Endothelial cell of hepatic sinusoid (primary cell): ENCODE measurements at regions not wholly inside any gene's neighbourhood (a gene's known extent, or its start where the extent isn't known, plus 50 kb on each side); places are given as distances from the start of the nearest gene placed in this dataset.
"Not testable (repeated sequence)": the region's sequence is repeated elsewhere in the genome, so short reads cannot be mapped to it uniquely, and the experiment has no call there.

ENCODE experiments used
- in situ Hi-C: cut with HindIII; loops from 2 replicates; pipeline ENCODE4 v1.10.0; 2017; ENCODE audit warnings: low sequenced_read_pairs

DNA sequence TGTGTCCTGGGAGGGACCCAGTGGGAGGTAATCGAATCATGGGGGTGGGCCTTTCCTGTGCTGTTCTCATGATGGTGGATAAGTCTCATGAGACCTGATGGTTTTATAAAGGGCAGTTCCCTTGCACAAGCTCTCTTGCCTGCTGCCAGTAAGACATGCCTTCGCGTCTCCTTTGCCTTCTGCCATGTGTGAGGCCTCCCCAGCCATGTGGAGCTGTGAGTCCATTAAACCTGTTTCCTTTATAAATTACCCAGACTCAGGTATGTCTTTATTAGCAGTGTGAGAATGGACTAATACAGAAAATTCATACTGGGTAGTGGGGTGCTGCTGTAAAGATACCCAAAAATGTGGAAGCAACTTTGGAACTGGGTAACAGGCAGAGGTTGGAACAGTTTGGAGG, 300.0 kb upstream of the ZFP42 start:
- in situ Hi-C loops: not testable (repeated sequence)

DNA sequence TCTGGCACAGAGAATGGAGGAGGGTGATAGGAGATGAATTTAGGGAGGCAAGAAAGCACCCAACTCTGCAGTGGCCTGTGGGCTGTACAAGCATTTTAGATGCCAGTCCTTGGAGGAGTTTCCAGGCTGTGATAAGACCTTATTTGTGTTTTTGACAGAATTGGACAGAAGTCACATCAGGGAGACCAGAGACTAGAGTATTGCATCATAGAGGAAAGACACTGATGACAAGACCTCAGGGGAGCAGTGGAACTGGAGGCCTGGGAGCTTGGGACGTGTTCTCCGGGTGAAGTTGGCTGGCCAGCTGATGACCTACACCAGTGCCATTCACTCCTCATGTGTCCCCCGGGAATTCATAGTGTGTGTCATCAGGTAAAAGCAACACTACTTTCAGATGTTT, 284.0 kb upstream of the ZFP42 start:
- in situ Hi-C loops: no loop called here

DNA sequence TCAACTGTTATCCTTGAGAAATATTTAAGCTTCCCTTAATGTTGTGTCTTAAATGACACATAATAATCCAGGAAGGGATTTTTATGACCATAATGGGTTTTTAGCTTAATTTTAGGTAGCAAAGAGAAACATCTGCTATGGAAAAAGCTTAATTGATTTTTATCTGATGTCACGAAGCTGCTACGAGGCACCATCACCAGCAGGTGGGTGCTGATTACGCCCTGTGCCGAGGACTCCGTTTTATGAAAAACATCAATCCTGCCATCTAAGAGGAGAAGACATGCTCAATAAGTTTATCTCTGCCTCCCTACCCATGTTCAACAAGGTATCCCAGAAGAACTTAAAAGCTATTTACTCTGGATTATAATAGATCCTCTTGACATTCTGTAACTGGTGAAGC, 280.6 kb upstream of the ZFP42 start:
- in situ Hi-C loops: no loop called here

DNA sequence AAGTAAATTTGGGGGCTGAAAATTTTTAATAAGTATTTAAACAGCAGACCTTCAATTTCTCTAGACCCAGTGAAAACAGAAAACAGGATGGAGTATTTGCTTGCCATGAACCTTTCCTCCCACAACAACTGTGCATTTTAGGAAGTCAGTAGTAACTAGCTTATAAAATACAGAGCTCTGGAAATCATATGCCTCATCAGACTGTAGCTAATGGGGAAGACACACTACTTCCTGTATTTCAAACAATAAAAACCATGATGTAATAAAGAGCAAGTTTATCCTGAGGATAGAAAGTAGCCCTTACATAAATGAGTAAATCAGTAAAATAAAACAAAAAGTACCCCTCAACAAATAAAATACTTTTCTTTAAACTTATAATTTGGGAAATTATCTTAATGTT, 280.1 kb upstream of the ZFP42 start:
- in situ Hi-C loops: no loop called here

DNA sequence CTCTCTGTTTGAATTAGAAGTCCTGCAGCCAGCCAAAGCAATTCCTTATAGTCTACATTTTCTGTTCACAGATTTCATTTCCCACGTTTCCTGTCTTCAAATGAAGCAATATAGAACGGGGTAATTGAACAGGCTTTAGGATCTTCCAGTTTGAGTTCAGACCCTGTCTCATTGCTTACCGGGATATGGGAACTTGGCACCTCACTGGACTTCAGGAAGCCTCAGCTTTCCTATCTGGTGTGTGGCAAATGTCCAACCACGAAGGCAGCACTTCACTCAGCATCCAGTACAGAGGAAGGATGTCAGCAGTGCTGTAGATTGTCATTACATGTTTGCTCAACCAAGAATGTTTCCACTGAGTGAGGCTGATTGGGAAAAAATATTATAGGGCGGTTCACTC, 271.1 kb upstream of the ZFP42 start:
- in situ Hi-C loops: no loop called here

DNA sequence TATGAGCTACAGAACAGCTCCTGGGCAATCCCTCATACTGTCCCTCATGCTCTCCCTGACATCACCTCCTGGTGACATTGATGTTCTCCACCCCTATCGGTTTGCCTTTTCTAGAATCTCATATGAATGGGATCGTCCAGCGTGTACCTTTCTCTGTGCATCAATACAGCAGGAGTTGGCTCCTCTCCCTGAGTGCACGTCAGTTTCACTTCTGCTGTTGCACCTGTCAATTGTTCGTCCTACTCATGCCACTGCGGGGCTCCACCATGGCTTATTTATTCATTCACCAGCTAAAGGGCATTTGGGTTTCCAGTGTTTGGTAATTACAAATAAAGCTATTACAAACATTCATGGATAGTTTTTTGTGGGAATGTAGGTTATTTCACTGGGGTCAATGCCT, 269.1 kb upstream of the ZFP42 start:
- in situ Hi-C loops: no loop called here

DNA sequence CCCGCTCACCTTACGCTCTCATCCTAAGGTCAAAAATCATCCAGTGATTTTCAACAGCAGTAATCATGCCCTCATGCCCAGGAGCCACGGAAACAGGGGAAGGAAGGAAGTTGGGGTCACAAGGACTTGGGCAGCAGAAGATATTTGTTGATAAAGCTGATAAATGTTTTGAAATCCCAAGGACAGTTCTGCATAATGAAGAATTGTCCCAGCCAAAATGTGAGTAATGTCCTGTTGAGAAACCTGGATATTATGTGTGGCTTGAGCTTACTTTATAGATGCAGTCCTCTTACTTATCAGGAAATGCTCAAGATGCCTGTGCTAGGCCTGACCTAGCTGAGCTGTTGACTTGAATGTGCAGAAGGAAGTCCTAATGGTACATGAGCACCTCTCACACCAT, 263.0 kb upstream of the ZFP42 start:
- in situ Hi-C loops: no loop called here

DNA sequence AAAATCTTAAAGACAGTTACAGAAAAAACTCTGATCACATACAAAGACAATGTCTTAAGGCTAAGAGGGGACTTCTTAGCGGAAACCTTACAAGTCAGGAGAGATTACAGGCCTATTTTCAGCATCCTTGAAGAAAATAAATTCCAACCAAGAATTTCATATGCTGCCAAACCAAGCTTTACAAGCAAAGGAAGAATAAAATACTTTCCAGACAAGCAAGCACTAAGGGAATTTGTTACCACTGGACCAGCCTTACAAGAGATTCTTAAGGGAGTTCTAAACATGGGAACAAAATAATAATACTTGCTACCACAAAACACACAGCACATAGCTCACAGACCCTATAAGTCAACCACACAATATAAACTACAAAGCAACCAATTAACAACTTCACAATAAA, 255.8 kb upstream of the ZFP42 start:
- in situ Hi-C loops: loop anchor here (5.0 kb wide), 1 partner anchor 43 kb away; no protein-coding TSS in a partner anchor

DNA sequence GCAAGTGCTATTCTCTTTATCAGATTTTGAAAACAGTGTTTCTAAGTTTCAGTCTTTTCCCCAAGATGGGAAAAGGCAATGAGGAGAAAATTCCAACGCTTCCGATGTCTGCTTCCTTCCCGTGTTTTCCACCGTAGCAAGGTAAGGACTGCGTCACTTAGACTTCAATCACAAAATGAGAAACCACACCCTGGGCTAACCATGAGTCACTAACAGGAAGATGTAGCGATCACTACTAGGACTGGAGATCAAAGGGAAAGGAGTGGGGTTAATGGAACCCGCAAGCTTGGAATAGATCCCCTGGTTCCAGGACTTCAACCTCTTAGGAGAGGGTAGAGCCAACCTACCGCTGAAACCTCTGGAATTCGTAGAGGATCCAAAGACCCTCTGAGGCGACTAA, 250.7 kb upstream of the ZFP42 start:
- in situ Hi-C loops: no loop called here

DNA sequence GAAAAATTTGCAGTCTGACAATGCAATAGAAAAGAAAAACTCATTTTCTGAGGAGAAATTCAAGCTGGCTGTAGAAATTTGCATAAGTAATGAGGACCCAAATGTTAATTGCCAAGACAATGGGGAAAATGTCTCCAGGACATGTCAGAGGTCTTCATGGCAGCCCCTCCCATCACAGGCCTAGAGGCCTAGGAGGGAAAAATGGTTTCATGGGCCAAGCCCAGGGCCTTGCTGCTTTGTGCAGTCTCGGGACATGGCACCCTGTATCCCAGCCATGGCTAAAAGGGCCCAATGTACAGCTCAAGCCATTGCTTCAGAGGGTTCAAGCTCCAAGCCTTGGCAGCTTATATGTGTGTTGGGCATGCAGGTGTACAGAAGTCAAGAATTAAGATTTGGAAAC, 244.9 kb upstream of the ZFP42 start:
- in situ Hi-C loops: not testable (repeated sequence)

DNA sequence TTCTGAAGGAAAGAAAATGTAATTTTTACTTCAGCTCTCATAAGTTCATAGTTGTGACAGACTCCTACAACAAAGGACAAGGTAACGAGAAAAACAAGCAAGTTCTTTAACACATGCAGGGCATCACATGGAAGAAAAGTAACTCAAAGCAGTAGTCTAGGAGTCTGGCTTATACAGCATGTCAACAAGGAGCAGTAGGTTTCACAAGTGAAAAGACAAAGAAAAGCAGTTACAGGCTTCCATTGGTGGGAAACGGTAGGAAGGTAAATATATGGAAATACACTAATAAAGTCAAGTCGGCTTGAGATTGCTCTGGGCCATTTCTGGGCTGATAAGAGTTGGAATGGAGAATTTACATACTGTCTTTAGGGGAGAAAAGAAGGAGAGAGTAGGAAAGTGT, 228.4 kb upstream of the ZFP42 start:
- in situ Hi-C loops: loop anchor here (5.0 kb wide), 1 partner anchor 45 kb away; no protein-coding TSS in a partner anchor

DNA sequence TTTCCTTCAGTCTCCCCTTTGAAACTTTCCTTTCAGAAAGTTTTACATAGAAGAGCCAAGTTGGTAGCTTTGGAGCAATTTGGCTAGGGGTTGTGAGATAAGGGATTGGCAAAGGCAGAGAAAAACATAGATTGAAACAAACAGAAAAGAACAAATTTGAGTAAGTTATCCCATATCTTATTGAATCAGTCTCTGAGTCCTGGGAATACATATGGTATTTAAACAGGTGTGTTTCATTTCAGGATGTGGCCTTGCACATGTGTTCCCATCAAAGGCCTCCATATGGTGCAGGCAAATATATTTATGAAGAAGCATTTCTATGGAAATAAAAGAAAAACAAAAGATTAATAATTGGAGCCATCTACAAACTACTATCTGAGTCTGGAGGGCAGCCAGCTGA, 227.9 kb upstream of the ZFP42 start:
- in situ Hi-C loops: loop anchor here (5.0 kb wide), 1 partner anchor 45 kb away; no protein-coding TSS in a partner anchor

DNA sequence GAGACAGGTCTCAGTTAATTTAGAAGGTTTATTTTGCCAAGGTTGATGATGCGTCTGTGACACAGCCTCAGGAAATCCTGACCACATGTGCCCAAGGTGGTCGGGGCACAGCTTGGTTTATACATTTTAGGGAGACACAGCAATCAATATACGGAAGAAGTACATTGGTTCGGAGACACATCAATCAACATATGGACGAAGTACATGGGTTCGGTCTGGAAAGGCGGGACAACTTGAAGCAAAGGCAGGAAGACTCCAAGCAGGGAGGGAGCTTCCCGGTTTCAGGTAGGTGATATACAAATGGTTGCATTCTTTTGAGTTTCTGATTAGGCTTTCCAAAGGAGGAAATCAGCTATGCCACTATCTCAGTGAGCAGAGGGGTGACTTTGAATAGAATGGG, 225.2 kb upstream of the ZFP42 start:
- in situ Hi-C loops: no loop called here

DNA sequence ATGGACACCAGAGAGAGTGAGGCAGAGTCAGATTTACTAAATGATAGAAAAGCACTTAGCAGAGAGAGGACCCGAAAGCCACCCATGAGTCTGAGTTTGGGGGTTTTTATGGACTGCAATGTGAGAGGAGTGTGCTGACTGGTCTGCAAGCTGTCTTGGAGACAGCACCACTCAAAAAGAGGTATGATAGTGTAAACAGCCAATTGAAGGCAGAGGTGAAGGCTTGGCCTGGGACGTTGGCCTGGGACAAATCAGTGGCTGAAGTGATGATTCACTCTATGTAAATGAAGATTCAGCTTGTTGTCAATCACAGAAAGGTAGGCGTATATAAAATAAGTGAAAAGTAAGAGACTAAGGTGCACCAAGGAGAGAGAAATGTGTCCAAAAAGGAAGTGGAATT, 217.6 kb upstream of the ZFP42 start:
- in situ Hi-C loops: no loop called here

DNA sequence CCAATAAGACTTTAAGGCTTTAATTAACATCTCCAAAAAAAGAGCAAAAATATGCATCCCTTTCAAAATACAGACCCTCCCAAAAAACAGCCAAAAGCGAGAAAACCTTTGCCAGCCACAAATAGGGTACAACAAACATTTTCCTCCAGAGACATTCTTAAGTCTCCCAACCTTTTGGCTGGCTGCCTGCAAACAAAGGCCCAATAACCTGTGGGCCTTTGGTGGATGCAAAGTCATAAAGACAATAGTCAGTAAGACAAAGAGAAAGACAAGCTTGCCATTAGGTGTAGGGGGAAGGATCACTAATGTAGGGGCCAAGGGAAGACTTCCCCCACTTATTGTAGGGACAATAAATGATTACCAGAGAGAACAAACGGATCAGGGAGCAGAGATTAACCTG, 215.5 kb upstream of the ZFP42 start:
- in situ Hi-C loops: loop anchor here (5.0 kb wide), 1 partner anchor 43 kb away; no protein-coding TSS in a partner anchor

DNA sequence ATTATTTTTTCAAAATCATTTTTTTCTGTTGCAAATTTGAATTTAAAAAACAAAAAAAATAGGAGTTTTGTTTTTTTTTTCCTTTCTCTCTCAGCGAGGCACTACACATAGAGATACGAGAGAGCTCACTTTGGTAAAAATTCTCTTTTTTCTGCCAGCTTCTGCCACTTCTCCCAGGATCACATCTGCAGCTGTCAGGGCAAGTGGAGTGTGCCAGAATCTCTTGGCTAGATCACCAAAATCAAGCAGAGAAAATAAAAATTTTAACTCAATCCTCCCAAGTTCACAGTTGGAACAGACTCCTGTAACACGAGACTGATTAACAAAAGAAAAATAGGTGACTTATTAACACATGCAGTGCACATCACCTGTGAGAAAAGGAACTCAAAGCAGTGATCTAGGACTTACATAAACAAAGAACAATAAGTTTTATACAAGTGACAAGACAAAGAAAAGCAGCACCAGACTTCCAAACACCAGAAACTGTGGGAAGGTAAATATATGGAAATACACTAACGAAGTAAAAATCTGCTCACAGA, 213.2 kb upstream of the ZFP42 start:
- in situ Hi-C loops: loop anchor here (5.0 kb wide), 1 partner anchor 45 kb away; no protein-coding TSS in a partner anchor

DNA sequence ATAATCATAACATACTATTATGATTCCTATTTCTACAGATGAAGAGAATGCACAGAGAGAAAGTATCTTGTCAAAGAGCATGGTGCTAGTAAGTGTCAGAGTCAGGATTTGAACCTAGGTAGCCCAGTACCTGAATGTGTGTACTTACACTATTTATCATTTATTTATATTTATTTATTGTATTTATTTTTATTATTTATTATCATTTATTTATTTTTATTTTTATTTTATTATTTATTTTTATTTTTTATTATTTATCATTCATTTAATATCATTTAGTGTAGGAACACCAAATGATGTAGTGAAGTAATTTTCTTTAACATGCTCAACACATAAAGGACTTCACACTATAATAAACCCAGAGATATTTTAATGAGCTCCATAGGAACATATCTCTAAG, 209.4 kb upstream of the ZFP42 start:
- in situ Hi-C loops: no loop called here

DNA sequence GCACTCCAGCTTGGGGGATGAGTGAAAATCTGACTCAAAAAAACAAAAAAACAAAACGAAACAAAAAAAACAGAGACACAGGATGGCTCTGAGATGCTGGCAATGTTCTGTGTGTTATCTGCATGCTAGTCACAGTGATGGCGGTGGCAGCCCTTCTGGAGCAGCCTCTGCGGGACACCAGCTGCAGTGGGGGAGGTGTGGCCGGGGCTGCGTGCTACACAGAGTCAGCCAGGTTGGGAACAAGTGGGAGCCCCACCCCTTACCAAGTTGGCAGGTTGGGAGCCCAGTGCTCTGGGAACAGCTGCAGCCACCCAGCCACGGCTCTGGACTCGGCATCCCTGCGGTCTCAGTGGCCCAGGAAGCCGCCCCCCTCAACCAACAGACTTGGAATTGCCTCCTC, 206.5 kb upstream of the ZFP42 start:
- in situ Hi-C loops: no loop called here

DNA sequence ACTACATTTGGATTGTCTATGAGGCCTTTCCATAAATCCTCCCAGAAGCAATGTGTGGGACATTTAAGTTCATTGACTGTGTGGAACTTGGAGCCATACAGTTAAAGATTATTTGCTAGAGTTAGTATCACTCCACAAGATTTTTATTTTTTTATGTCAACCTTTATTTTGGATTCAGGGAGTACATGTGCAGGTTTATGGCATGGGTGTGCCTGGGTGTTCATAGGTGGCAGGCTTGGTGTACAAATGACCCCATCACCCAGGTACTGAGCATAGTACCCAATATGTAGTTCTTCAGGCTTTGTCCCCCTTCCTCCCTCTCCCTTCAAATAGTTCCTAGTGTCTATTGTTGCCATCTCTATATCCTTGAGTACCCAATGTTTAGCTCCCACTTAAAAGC, 199.8 kb upstream of the ZFP42 start:
- in situ Hi-C loops: no loop called here

DNA sequence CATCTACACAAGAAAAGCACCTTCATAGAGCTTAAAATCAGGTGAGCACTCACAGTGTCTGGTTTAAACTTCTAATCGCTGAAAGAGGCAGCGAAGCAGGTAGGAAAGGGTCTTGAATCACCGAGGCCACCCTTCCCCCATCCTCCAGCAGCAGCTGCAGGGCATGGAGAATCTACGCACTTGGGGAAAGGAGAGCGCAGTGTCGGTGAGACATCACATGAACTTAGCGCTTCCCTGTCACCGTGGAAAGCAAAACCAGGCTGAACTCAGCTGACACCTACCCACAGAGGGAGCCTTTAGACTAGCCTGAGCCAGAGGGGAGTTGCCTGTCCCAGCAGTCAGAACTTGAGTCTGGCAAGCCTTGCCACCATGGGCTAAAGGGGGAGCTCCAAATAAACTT, 197.2 kb upstream of the ZFP42 start:
- in situ Hi-C loops: no loop called here

DNA sequence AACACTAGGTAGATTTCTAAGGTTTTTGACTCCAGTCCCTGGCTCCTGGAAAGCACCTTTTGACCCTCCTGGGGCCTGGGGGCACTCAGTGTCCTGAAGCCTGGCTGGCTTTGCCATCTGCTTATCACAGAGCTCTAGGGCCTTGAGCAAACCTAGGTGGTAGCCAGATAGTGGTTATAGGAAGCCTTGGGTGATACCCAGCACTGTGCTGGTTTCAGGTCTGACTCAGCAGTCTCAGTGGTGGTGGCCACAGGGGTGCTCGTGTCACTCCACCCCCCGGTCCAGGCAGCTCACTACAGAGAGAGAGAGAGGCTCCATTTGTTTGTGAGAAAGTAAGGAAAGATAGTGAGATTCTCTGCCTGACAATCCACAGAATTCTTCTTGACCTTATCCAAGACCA, 195.8 kb upstream of the ZFP42 start:
- in situ Hi-C loops: no loop called here

DNA sequence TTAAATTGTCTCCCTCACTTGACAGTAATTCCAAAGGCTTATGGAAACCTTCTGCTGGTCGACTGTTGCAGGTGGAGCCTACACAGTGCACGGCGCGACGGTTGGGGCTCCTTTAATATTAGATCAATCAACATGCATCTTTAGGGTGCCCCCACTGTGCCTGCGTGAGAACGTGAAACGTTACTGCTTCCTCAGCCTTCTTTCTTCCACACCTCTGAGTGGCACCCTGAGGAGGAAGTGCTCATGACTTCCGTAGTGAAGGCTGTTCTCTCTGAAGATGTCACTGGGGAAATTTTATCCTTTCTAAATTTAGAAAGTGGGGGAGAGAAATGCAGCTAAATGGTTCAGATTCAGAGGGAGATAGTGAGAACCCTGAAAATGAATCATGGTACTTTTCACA, 184.0 kb upstream of the ZFP42 start:
- in situ Hi-C loops: loop anchor here (5.0 kb wide), 1 partner anchor 44 kb away; no protein-coding TSS in a partner anchor

DNA sequence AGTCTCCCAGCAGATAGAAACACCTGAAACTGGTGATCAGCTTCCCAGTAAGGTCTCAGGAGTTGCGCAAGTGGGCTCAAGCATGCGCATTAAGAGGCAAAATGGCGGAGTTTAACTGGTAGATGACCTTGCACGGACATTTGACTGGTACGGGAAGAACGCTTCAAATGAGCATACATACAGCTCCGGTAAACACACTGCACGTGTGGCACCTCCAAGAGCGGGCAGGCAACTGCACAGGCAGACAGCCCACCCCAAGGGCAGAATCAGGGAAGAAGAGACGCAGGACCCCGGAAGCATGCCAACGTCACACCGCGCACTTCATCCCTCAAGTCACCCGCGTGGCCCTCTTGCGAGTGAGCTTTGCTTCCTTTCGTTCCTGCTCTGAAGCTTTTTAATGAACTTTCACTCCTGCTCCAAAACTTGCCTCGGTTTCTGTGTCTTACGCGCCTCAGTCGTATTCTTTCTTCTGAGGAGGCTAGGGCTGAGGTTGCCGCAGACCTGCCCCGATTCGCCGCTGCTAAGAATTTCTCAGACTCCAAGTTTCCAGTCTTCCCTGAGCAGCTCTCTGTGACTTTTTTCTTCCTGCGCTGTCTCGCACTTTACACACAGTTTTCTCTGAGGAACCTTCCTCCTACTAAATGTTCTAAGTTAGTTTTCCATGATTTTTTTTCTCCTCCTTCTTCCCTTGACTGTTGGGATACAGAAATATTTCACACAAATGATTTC, 180.7 kb upstream of the ZFP42 start:
- in situ Hi-C loops: loop anchor here (5.0 kb wide), 1 partner anchor 48 kb away; no protein-coding TSS in a partner anchor
